ENCODE measurements at regions not wholly inside any gene's neighbourhood (a gene's known extent, or its start where the extent isn't known, plus 50 kb on each side); places are given as distances from the start of the nearest gene placed in this dataset.

- H2AFZ ChIP-seq (ENCODE audit: low read length) = no peak overlapping the region
- H3K27ac ChIP-seq (ENCODE audit: low read length) = no peak overlapping the region
- H3K79me2 ChIP-seq (ENCODE audit: low read length) = no peaks in the 10 kb centered on the region
- H3K9me2 ChIP-seq (replicated peaks; ENCODE audit: insufficient read depth, low read length) = no peaks in the 10 kb centered on the region
- H3F3A ChIP-seq (ENCODE audit: insufficient read depth, low read length) = no peaks in the 10 kb centered on the region
- H3K4me1 ChIP-seq (ENCODE audit: low read length) = no peaks in the 10 kb centered on the region
- H3K36me3 ChIP-seq (replicated peaks; ENCODE audit: insufficient read depth, low read length) = no peaks in the 10 kb centered on the region
- TF ChIP-seq EZH2phosphoT487 (IDR thresholded peaks at IDR 0.05; ENCODE audit: low read length) = no peak
- TF ChIP-seq CTCF (IDR thresholded peaks at IDR 0.05; ENCODE audit: low read length) = no peak
- no peak for TF ChIP-seq EZH2 (optimal IDR thresholded peaks at IDR 0.05; ENCODE audit: low read depth, low read length)
- no peaks in the 10 kb centered on the region for H3K27me3 ChIP-seq (replicated peaks; ENCODE audit: insufficient read depth, low read length)
- no peak overlapping the region for H3K4me3 ChIP-seq (ENCODE audit: low read length)
- no peaks in the 10 kb centered on the region for H4K20me1 ChIP-seq (ENCODE audit: insufficient read depth, low read length)
- no peak overlapping the region for H3K9ac ChIP-seq (ENCODE audit: low read length)
- no peak overlapping the region for H3K4me2 ChIP-seq (ENCODE audit: low read depth, low read length)
- no peaks in the 10 kb centered on the region for H3K9me3 ChIP-seq (replicated peaks; ENCODE audit: insufficient read depth, low read length)
- no peak for DNase-seq
Observed at GRCh38 chr11:121801394-121801748, 314.6 kb downstream of the BLID start.

GRCh38 chr11:121800731-121801393 lies 315.2 kb downstream of the BLID start:
- H3K4me1 ChIP-seq (ENCODE audit: low read length) = no peaks in the 10 kb centered on the region
- H3K36me3 ChIP-seq (replicated peaks; ENCODE audit: insufficient read depth, low read length) = no peaks in the 10 kb centered on the region
- TF ChIP-seq CTCF (IDR thresholded peaks at IDR 0.05; ENCODE audit: low read length) = no peak
- TF ChIP-seq EZH2phosphoT487 (IDR thresholded peaks at IDR 0.05; ENCODE audit: low read length) = no peak
- no peak for TF ChIP-seq EZH2 (optimal IDR thresholded peaks at IDR 0.05; ENCODE audit: low read depth, low read length)
- no peak overlapping the region for H3K9ac ChIP-seq (ENCODE audit: low read length)
- H3K4me3 ChIP-seq (ENCODE audit: low read length) = no peak overlapping the region
- H3K9me2 ChIP-seq (replicated peaks; ENCODE audit: insufficient read depth, low read length) = no peaks in the 10 kb centered on the region
- DNase-seq = no peak
- no peaks in the 10 kb centered on the region for H3K9me3 ChIP-seq (replicated peaks; ENCODE audit: insufficient read depth, low read length)
- H2AFZ ChIP-seq (ENCODE audit: low read length) = no peak overlapping the region
- H3K4me2 ChIP-seq (ENCODE audit: low read depth, low read length) = no peak overlapping the region
- H3F3A ChIP-seq (ENCODE audit: insufficient read depth, low read length) = no peaks in the 10 kb centered on the region
- H3K27me3 ChIP-seq (replicated peaks; ENCODE audit: insufficient read depth, low read length) = no peaks in the 10 kb centered on the region
- H3K79me2 ChIP-seq (ENCODE audit: low read length) = no peaks in the 10 kb centered on the region
- no peak overlapping the region for H3K27ac ChIP-seq (ENCODE audit: low read length)
- no peaks in the 10 kb centered on the region for H4K20me1 ChIP-seq (ENCODE audit: insufficient read depth, low read length)

GRCh38 chr11:121800240-121800639 lies 315.8 kb downstream of the BLID start:
- no peak overlapping the region for H3K4me3 ChIP-seq (ENCODE audit: low read length)
- no peaks in the 10 kb centered on the region for H3K79me2 ChIP-seq (ENCODE audit: low read length)
- no peak overlapping the region for H3K27ac ChIP-seq (ENCODE audit: low read length)
- no peak overlapping the region for H3K4me2 ChIP-seq (ENCODE audit: low read depth, low read length)
- no peaks in the 10 kb centered on the region for H3K36me3 ChIP-seq (replicated peaks; ENCODE audit: insufficient read depth, low read length)
- no peak overlapping the region for H2AFZ ChIP-seq (ENCODE audit: low read length)
- H3K27me3 ChIP-seq (replicated peaks; ENCODE audit: insufficient read depth, low read length) = no peaks in the 10 kb centered on the region
- H3K9ac ChIP-seq (ENCODE audit: low read length) = no peak overlapping the region
- DNase-seq = no peak
- no peaks in the 10 kb centered on the region for H4K20me1 ChIP-seq (ENCODE audit: insufficient read depth, low read length)
- no peaks in the 10 kb centered on the region for H3K4me1 ChIP-seq (ENCODE audit: low read length)
- H3K9me3 ChIP-seq (replicated peaks; ENCODE audit: insufficient read depth, low read length) = no peaks in the 10 kb centered on the region
- no peaks in the 10 kb centered on the region for H3F3A ChIP-seq (ENCODE audit: insufficient read depth, low read length)
- no peaks in the 10 kb centered on the region for H3K9me2 ChIP-seq (replicated peaks; ENCODE audit: insufficient read depth, low read length)
- TF ChIP-seq EZH2phosphoT487 (IDR thresholded peaks at IDR 0.05; ENCODE audit: low read length) = no peak
- TF ChIP-seq CTCF (IDR thresholded peaks at IDR 0.05; ENCODE audit: low read length) = no peak
- no peak for TF ChIP-seq EZH2 (optimal IDR thresholded peaks at IDR 0.05; ENCODE audit: low read depth, low read length)
